ENCODE measurements at regions not wholly inside any gene's neighbourhood (a gene's known extent, or its start where the extent isn't known, plus 50 kb on each side); places are given as distances from the start of the nearest gene placed in this dataset.
A peak's percentile ranks its signal among the peaks of the same experiment; 100 is the strongest.
"Not testable (repeated sequence)": the region's sequence is repeated elsewhere in the genome, so short reads cannot be mapped to it uniquely, and the experiment has no call there.

- DNase-seq (ENCODE audit: low spot score), result peak; percentile 38
Observed at GRCh38 chr7:51949726-51950644, 633.4 kb upstream of the COBL start.

DNA sequence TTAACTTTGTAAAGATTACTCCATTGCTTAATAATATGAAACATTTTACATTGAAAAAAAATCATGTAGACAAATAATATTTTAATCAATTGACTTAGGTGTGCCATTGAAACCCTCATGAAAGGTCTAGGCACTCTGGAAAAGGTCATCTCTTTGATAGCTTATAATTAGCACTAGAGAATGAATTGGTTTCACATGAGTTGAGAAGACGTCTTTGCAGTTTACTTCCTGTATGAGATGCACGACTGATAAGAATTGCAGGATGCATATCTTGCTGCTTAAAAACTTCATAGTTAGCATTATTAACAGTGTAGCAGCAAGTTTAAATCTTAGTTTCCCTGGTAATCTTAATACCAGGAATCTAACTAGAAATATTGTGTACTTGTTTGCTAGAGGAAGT, 614.2 kb upstream of the COBL start:
- DNase-seq (ENCODE audit: low spot score), result no peak

- no peak for DNase-seq (ENCODE audit: low spot score)
Observed at GRCh38 chr7:51929818-51930217, 613.2 kb upstream of the COBL start.

- DNase-seq (ENCODE audit: low spot score), result no peak
Observed at GRCh38 chr7:51927738-51928137, 611.1 kb upstream of the COBL start.

- DNase-seq (ENCODE audit: low spot score), result no peak
Observed at GRCh38 chr7:51918581-51918980, 602.0 kb upstream of the COBL start.

GRCh38 chr7:51901489-51901840, 584.9 kb upstream of the COBL start:
- no peak for DNase-seq (ENCODE audit: low spot score)

GRCh38 chr7:51900755-51901488, 584.3 kb upstream of the COBL start:
- DNase-seq (ENCODE audit: low spot score), result not testable (repeated sequence)

DNA sequence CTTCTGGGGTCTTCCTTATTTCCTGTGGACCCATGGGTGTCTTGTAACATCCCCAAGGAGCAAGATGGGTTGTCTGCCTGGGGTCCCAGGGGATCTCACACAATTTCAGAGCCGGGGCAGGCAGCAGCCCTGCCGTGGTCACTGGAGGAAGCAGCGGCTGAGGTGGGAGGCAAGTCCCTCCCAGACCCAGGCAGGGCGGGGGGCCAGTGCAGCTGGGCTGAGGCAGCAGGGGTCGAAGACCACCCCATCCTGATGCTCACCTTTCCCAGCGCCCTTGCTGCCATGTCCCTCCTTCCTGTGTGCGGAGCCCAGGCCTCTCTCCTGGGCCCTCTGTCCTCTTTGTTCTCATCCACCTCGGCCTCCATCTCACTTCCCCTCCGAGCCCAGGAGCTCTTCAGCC, 583.0 kb upstream of the COBL start:
- DNase-seq (ENCODE audit: low spot score), result no peak

- DNase-seq (ENCODE audit: low spot score), result no peak
Observed at GRCh38 chr7:51882412-51882811, 565.8 kb upstream of the COBL start.

GRCh38 chr7:51881309-51881708, 564.7 kb upstream of the COBL start:
- DNase-seq (ENCODE audit: low spot score), result no peak

DNA sequence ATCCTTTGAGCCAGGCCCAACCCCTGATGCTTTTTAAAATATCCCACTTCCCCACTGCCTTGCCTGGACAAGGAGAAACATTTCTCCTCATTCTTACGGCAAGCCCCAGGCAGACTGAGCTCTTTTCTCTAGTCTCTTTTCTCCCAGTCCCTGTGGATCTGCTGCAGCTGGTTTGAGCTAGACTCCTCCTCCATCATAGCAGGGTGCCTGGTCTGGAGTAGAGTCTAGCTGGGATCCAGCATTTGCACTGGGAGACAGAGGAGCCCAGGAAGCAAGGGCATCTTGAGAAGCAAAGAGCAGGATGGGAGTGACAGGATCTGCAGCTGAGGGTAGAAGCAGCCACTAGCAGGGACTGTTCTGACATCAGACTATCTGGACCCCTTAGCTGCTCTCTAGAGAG, 562.3 kb upstream of the COBL start:
- DNase-seq (ENCODE audit: low spot score), result no peak

DNA sequence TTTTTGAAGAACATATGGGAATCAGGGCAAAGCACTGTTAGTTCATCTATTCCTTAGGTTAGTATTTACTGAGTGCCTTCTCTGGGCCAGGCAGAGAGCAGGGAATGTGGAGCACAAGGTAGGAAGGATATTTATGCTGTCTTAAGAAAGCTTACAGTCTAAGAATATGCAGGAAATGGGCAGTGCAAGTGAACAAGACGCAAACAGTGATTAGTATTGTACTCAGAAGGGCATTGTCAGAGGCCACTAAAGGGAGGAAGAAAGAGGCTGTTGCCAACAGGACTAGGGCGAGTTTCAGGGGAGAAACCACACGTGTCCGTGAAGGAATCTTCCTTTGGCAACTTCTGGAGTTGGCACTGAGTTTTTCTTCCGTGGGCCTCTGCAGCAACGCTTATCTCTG, 552.8 kb upstream of the COBL start:
- DNase-seq (ENCODE audit: low spot score), result no peak

GRCh38 chr7:51867117-51867516, 550.5 kb upstream of the COBL start:
- DNase-seq (ENCODE audit: low spot score), result no peak

DNA sequence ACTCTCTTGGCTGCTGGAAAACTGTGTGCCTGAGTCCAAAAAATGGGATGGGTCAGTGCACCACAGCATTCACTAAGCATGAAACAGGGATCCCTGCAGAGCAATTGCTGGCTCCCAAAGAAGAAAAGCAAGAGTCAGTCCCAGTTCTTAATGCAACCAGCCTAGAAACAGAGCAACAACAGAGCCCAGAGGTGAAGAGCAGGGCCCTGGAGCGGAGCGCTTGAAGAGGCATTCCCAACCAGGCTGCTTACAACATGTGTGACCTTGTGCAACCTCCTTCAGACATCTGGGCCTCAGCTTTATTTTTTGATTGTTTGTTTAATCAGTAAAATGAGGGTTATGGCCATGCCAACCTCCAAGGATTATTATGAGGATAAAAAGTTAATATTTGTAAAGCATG, 543.7 kb upstream of the COBL start:
- no peak for DNase-seq (ENCODE audit: low spot score)

- DNase-seq (ENCODE audit: low spot score), result no peak
Observed at GRCh38 chr7:51850126-51850525, 533.5 kb upstream of the COBL start.

GRCh38 chr7:51847461-51848134, 531.0 kb upstream of the COBL start:
- DNase-seq (ENCODE audit: low spot score), result no peak

- not testable (repeated sequence) for DNase-seq (ENCODE audit: low spot score)
Observed at GRCh38 chr7:51839130-51839529, 522.5 kb upstream of the COBL start.

GRCh38 chr7:51827631-51828030, 511.0 kb upstream of the COBL start:
- DNase-seq (ENCODE audit: low spot score), result no peak

DNA sequence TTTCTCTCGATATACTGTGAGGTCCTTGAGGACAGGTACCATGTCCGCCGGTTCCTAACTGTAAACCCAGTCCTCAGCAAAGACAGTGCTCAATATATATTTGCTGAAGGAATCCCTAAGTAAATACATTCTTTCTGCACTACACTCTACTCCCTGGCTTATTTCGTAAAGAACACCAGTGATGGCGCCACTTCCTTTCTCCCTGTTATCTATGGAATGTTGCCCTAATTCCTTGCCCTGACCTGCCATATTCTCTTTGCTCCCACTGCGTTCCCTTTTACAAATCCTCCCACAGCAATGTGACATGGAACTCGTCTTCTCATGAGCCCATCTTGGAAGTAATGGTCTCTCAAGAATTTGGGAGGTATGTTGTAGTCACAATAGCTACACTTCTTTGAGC, 507.4 kb upstream of the COBL start:
- DNase-seq (ENCODE audit: low spot score), result no peak

GRCh38 chr7:51823437-51823836, 506.8 kb upstream of the COBL start:
- DNase-seq (ENCODE audit: low spot score), result no peak

- DNase-seq (ENCODE audit: low spot score), result no peak
Observed at GRCh38 chr7:51817694-51818225, 501.2 kb upstream of the COBL start.

DNA sequence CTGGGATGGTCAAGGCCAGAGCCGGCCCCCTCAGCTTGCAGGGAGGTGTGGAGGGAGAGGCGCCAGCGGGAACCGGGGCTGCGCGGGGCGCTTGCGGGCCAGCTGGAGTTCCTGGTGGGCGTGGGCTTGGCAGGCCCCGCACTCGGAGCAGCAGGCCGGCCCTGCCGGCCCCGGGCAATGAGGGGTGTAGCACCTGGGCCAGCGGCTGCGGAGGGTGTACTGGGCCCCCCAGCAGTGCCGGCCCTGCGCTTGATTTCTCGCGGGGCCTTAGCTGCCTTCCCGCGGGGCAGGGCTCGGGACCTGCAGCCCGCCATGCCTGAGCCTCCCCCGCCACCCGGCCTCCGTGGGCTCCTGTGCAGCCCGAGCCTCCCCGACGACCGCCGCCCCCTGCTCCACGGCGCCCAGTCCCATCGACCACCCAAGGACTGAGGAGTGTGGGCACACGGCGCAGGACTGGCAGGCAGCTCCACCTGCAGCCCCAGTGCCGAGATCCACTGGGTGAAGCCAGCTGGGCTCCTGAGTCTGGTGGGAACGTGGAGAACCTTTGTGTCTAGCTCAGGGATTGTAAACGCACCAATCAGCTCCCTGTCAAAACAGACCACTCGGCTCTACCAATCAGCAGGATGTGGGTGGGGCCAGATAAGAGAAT, 489.3 kb upstream of the COBL start:
- DNase-seq (ENCODE audit: low spot score), result not testable (repeated sequence)
